GM12878 (cell line): ENCODE measurements at regions not wholly inside any gene's neighbourhood (a gene's known extent, or its start where the extent isn't known, plus 50 kb on each side); places are given as distances from the start of the nearest gene placed in this dataset.

ENCODE experiments used
- CEBPB ChIP-seq, 2 experiments: fragments of 150-350 bp in 1 of 2; IDR thresholded peaks; 2 replicates each; pipeline ENCODE4 v1.6.1; 2012 to 2014; ENCODE audit warnings: low read depth in 2 of 2, low read length in 2 of 2, borderline replicate concordance in 1 of 2, inconsistent platforms in 1 of 2
- TF ChIP-seq, protein P1 (sequence below), 3 experiments: IDR thresholded peaks in 2 of 3; conservative IDR thresholded peaks in 1 of 3; 2 replicates each; pipeline ENCODE4 v1.5.1; 2011; ENCODE audit warnings: low read depth in 3 of 3, low read length in 3 of 3, mild to moderate bottlenecking in 3 of 3, control low read depth in 2 of 3, moderate library complexity in 2 of 3, inconsistent platforms in 1 of 3, mixed read lengths in 1 of 3; ENCODE audit not compliant: control insufficient read depth in 2 of 3, insufficient read depth in 1 of 3; ENCODE audit errors: extremely low read depth in 1 of 3
- TF ChIP-seq, protein P2 (sequence below): IDR thresholded peaks from 2 replicates; pipeline ENCODE4 v1.6.1; 2012; ENCODE audit warnings: low read length, inconsistent platforms
- TF ChIP-seq, protein P3 (sequence below): fragments of 450-650 bp; IDR thresholded peaks from 2 replicates; pipeline ENCODE4 v1.6.1; 2017; ENCODE audit warnings: antibody characterized with exemption, mild to moderate bottlenecking, moderate library complexity

DNA sequence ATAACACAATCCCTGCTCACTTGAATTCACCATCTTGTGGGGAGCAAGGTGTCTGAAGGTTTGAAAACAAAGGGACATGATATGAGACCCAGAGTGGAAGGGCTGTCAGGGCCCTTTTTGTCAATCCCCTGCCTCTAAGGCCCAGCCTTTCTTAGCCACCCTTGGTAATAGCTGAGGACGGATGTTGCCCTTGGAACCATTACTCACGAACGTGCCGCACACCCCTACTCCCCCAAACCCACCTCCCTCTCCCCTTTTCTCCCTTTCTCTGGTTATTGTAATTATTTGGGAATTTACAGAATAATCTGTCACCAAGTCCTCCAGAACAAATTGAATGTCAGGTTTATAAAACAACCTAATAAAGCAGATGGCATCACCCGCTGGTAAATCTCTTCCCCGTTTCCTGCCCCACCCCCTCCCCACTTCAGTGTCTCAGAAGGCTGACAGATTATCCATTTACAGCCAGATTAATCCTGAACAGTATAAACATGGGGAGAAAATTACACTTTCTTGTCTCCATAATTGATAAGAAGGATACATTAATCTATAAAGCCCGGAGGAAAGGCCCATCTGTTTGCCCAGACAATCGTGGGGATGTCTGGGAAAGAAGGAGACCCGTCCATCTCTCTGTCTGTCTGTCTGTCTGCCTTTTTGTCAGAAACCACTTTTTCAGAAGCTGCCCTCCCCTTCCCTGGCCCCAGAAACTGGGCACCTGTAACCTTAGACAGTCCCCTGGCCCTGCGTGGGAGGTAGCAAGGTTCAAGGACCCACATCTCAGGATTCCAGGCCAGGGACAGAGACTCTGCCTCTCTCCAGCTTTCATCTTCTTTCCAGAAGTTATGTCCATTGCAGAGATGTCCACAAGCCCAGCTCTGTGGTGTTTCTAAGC lies 60.6 kb upstream of the CD34 start:
- TF ChIP-seq, protein P1, sequence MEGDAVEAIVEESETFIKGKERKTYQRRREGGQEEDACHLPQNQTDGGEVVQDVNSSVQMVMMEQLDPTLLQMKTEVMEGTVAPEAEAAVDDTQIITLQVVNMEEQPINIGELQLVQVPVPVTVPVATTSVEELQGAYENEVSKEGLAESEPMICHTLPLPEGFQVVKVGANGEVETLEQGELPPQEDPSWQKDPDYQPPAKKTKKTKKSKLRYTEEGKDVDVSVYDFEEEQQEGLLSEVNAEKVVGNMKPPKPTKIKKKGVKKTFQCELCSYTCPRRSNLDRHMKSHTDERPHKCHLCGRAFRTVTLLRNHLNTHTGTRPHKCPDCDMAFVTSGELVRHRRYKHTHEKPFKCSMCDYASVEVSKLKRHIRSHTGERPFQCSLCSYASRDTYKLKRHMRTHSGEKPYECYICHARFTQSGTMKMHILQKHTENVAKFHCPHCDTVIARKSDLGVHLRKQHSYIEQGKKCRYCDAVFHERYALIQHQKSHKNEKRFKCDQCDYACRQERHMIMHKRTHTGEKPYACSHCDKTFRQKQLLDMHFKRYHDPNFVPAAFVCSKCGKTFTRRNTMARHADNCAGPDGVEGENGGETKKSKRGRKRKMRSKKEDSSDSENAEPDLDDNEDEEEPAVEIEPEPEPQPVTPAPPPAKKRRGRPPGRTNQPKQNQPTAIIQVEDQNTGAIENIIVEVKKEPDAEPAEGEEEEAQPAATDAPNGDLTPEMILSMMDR (IDR thresholded peaks at IDR 0.05 in 2 of 3, conservative IDR thresholded peaks at IDR 0.05 in 1 of 3; ENCODE audit: control insufficient read depth in 2 of 3, extremely low read depth in 1 of 3, insufficient read depth in 1 of 3, low read depth in 3 of 3, low read length in 3 of 3), result no peak
- no peak for TF ChIP-seq CEBPB (IDR thresholded peaks at IDR 0.05; ENCODE audit: borderline replicate concordance in 1 of 2, low read depth in 2 of 2, low read length in 2 of 2)
- TF ChIP-seq, protein P2, sequence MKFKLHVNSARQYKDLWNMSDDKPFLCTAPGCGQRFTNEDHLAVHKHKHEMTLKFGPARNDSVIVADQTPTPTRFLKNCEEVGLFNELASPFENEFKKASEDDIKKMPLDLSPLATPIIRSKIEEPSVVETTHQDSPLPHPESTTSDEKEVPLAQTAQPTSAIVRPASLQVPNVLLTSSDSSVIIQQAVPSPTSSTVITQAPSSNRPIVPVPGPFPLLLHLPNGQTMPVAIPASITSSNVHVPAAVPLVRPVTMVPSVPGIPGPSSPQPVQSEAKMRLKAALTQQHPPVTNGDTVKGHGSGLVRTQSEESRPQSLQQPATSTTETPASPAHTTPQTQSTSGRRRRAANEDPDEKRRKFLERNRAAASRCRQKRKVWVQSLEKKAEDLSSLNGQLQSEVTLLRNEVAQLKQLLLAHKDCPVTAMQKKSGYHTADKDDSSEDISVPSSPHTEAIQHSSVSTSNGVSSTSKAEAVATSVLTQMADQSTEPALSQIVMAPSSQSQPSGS, result no peak
- TF ChIP-seq, protein P3, sequence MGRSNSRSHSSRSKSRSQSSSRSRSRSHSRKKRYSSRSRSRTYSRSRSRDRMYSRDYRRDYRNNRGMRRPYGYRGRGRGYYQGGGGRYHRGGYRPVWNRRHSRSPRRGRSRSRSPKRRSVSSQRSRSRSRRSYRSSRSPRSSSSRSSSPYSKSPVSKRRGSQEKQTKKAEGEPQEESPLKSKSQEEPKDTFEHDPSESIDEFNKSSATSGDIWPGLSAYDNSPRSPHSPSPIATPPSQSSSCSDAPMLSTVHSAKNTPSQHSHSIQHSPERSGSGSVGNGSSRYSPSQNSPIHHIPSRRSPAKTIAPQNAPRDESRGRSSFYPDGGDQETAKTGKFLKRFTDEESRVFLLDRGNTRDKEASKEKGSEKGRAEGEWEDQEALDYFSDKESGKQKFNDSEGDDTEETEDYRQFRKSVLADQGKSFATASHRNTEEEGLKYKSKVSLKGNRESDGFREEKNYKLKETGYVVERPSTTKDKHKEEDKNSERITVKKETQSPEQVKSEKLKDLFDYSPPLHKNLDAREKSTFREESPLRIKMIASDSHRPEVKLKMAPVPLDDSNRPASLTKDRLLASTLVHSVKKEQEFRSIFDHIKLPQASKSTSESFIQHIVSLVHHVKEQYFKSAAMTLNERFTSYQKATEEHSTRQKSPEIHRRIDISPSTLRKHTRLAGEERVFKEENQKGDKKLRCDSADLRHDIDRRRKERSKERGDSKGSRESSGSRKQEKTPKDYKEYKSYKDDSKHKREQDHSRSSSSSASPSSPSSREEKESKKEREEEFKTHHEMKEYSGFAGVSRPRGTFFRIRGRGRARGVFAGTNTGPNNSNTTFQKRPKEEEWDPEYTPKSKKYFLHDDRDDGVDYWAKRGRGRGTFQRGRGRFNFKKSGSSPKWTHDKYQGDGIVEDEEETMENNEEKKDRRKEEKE, result no peak
